ENCODE measurements at regions not wholly inside any gene's neighbourhood (a gene's known extent, or its start where the extent isn't known, plus 50 kb on each side); places are given as distances from the start of the nearest gene placed in this dataset.

GRCh38 chrX:117517994-117518393, 598.6 kb downstream of the KLHL13 start:
- TF ChIP-seq, protein P1, sequence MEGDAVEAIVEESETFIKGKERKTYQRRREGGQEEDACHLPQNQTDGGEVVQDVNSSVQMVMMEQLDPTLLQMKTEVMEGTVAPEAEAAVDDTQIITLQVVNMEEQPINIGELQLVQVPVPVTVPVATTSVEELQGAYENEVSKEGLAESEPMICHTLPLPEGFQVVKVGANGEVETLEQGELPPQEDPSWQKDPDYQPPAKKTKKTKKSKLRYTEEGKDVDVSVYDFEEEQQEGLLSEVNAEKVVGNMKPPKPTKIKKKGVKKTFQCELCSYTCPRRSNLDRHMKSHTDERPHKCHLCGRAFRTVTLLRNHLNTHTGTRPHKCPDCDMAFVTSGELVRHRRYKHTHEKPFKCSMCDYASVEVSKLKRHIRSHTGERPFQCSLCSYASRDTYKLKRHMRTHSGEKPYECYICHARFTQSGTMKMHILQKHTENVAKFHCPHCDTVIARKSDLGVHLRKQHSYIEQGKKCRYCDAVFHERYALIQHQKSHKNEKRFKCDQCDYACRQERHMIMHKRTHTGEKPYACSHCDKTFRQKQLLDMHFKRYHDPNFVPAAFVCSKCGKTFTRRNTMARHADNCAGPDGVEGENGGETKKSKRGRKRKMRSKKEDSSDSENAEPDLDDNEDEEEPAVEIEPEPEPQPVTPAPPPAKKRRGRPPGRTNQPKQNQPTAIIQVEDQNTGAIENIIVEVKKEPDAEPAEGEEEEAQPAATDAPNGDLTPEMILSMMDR (IDR thresholded peaks at IDR 0.05; ENCODE audit: extremely low read depth, low read depth, low read length): no peak
- no peak overlapping the region for H2AFZ ChIP-seq (ENCODE audit: low read length)
- no peaks in the 10 kb centered on the region for H3K27me3 ChIP-seq (ENCODE audit: insufficient read depth, low read length)
- H3K4me1 ChIP-seq (ENCODE audit: insufficient read depth, low read length): no peaks in the 10 kb centered on the region
- no peak for DNase-seq (ENCODE audit: insufficient read length, low spot score, missing footprints)
- H4K20me1 ChIP-seq (ENCODE audit: insufficient read depth, low read length): no peaks in the 10 kb centered on the region
- H3K4me2 ChIP-seq (ENCODE audit: insufficient read depth, low read length): no peak overlapping the region
- no peaks in the 10 kb centered on the region for H3K79me2 ChIP-seq (ENCODE audit: insufficient read depth, low read length)
- no peak overlapping the region for H3K4me3 ChIP-seq (ENCODE audit: insufficient read depth, low read length)
- H3K9me3 ChIP-seq (ENCODE audit: low read depth, low read length): no peaks in the 10 kb centered on the region
- no peak overlapping the region for H3K27ac ChIP-seq (ENCODE audit: low read depth, low read length)
- no peaks in the 10 kb centered on the region for H3K36me3 ChIP-seq (ENCODE audit: insufficient read depth, low read length)

DNA sequence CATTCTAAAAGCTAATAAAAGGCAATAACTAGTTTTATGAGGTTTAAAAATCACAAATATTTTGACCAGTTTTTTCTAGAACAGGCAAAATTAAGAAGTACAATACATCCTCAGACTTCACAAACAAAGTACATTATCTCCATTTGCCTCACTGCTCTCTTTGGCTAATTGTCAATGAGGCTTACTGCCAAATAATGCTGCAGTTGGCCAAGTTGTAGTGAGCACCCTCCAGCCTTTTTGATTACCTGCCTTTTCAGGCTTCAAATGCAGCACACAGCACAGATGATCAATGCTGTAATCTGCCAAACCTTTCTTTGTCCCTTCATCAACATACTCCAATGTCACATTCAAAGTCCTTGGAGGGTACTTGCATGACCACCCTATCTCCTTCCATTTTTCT, 605.2 kb downstream of the KLHL13 start:
- H3K36me3 ChIP-seq (ENCODE audit: insufficient read depth, low read length): no peaks in the 10 kb centered on the region
- H2AFZ ChIP-seq (ENCODE audit: low read length): no peak overlapping the region
- no peaks in the 10 kb centered on the region for H3K4me1 ChIP-seq (ENCODE audit: insufficient read depth, low read length)
- TF ChIP-seq, protein P1 (IDR thresholded peaks at IDR 0.05; ENCODE audit: extremely low read depth, low read depth, low read length): no peak
- H3K79me2 ChIP-seq (ENCODE audit: insufficient read depth, low read length): no peaks in the 10 kb centered on the region
- no peak overlapping the region for H3K4me3 ChIP-seq (ENCODE audit: insufficient read depth, low read length)
- H3K27ac ChIP-seq (ENCODE audit: low read depth, low read length): no peak overlapping the region
- H3K27me3 ChIP-seq (ENCODE audit: insufficient read depth, low read length): no peaks in the 10 kb centered on the region
- H3K4me2 ChIP-seq (ENCODE audit: insufficient read depth, low read length): no peak overlapping the region
- H3K9me3 ChIP-seq (ENCODE audit: low read depth, low read length): no peaks in the 10 kb centered on the region
- DNase-seq (ENCODE audit: insufficient read length, low spot score, missing footprints): no peak
- H4K20me1 ChIP-seq (ENCODE audit: insufficient read depth, low read length): no peaks in the 10 kb centered on the region

DNA sequence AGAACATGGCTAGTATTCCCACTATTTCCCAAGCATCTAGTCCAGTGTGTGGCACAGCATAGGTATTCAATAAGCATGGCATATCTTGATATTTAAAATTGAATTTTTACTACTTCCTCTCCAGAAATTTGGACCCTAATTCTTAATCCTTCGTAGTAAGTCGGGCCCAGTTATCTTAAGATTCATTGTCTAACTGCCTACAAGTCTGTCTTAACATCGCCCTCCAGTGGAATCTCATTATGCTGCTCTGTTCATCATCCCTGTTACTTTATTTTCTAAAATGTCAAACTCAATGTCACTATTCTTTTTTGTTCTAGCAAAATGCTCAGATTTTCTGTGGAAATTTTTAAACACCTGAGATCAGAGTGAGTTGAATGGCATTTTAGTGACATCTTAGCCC, 606.2 kb downstream of the KLHL13 start:
- no peaks in the 10 kb centered on the region for H4K20me1 ChIP-seq (ENCODE audit: insufficient read depth, low read length)
- H3K4me3 ChIP-seq (ENCODE audit: insufficient read depth, low read length): no peak overlapping the region
- TF ChIP-seq, protein P1 (IDR thresholded peaks at IDR 0.05; ENCODE audit: extremely low read depth, low read depth, low read length): no peak
- no peaks in the 10 kb centered on the region for H3K9me3 ChIP-seq (ENCODE audit: low read depth, low read length)
- no peak overlapping the region for H3K4me2 ChIP-seq (ENCODE audit: insufficient read depth, low read length)
- H3K36me3 ChIP-seq (ENCODE audit: insufficient read depth, low read length): no peaks in the 10 kb centered on the region
- H3K27ac ChIP-seq (ENCODE audit: low read depth, low read length): no peak overlapping the region
- no peaks in the 10 kb centered on the region for H3K4me1 ChIP-seq (ENCODE audit: insufficient read depth, low read length)
- DNase-seq (ENCODE audit: insufficient read length, low spot score, missing footprints): no peak
- H3K79me2 ChIP-seq (ENCODE audit: insufficient read depth, low read length): no peaks in the 10 kb centered on the region
- H3K27me3 ChIP-seq (ENCODE audit: insufficient read depth, low read length): no peaks in the 10 kb centered on the region
- no peak overlapping the region for H2AFZ ChIP-seq (ENCODE audit: low read length)

DNA sequence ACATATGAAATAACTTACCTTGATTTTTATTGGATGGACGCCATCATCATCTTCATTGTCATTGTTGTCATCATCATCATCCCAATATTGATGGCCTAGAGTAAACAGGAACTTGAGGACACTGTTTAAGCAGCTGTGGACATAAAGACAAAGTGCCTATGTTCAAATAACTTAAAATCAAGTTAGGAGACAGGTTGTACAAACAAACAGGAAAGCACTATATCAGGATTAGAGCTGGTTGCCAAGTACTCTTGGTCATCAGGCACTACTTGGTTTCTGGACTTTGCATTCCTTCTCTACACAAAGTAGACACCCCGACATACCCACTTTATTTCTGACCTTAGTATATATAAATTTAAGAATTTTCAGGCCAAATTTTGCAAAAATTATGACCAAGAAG, 608.6 kb downstream of the KLHL13 start:
- TF ChIP-seq, protein P1 (IDR thresholded peaks at IDR 0.05; ENCODE audit: extremely low read depth, low read depth, low read length): no peak
- H3K4me2 ChIP-seq (ENCODE audit: insufficient read depth, low read length): no peak overlapping the region
- no peak for DNase-seq (ENCODE audit: insufficient read length, low spot score, missing footprints)
- H3K27me3 ChIP-seq (ENCODE audit: insufficient read depth, low read length): no peaks in the 10 kb centered on the region
- H3K4me3 ChIP-seq (ENCODE audit: insufficient read depth, low read length): no peak overlapping the region
- H3K79me2 ChIP-seq (ENCODE audit: insufficient read depth, low read length): no peaks in the 10 kb centered on the region
- H2AFZ ChIP-seq (ENCODE audit: low read length): no peak overlapping the region
- no peaks in the 10 kb centered on the region for H3K9me3 ChIP-seq (ENCODE audit: low read depth, low read length)
- H3K36me3 ChIP-seq (ENCODE audit: insufficient read depth, low read length): no peaks in the 10 kb centered on the region
- no peak overlapping the region for H3K27ac ChIP-seq (ENCODE audit: low read depth, low read length)
- no peaks in the 10 kb centered on the region for H3K4me1 ChIP-seq (ENCODE audit: insufficient read depth, low read length)
- H4K20me1 ChIP-seq (ENCODE audit: insufficient read depth, low read length): no peaks in the 10 kb centered on the region

Data from osteoblast (primary cell).